MM.1S (cell line): ENCODE measurements at regions not wholly inside any gene's neighbourhood (a gene's known extent, or its start where the extent isn't known, plus 50 kb on each side); places are given as distances from the start of the nearest gene placed in this dataset.

Experiments used
- DNase-seq: peaks from one replicate; pipeline ENCODE4 v3.0.0-alpha.2; 2015
- H2AFZ ChIP-seq: fragments of 300-600 bp; sonication (generic); 2 replicates; pipeline ENCODE4 v1.6.0; 2016; ENCODE audit warnings: antibody characterized with exemption, low read length
- H3F3A ChIP-seq: fragments of 300-600 bp; sonication (generic); 2 replicates; pipeline ENCODE4 v1.6.1; 2016; ENCODE audit warnings: mild to moderate bottlenecking, antibody characterized with exemption, low read length, moderate library complexity, mixed read lengths; ENCODE audit not compliant: insufficient read depth
- H3K27ac ChIP-seq: fragments of 300-600 bp; sonication (generic); 2 replicates; pipeline ENCODE4 v1.5.1; 2016; ENCODE audit warnings: mild to moderate bottlenecking, low read length
- H3K27me3 ChIP-seq: fragments of 300-600 bp; sonication (generic); replicated peaks from 2 replicates; pipeline ENCODE4 v1.6.0; 2016; ENCODE audit warnings: low read length; ENCODE audit not compliant: insufficient read depth
- H3K36me3 ChIP-seq: fragments of 300-600 bp; sonication (generic); replicated peaks from 2 replicates; pipeline ENCODE4 v1.6.1; 2016; ENCODE audit warnings: mild to moderate bottlenecking, low read length, mixed read lengths; ENCODE audit not compliant: insufficient read depth
- H3K4me1 ChIP-seq: fragments of 300-600 bp; sonication (generic); 2 replicates; pipeline ENCODE4 v1.6.1; 2016; ENCODE audit warnings: low read length, mixed read lengths
- H3K4me2 ChIP-seq: fragments of 300-600 bp; sonication (generic); 2 replicates; pipeline ENCODE4 v1.6.0; 2016; ENCODE audit warnings: low read depth, low read length
- H3K4me3 ChIP-seq: fragments of 300-600 bp; sonication (generic); 2 replicates; pipeline ENCODE4 v1.5.1; 2016; ENCODE audit warnings: low read length, mixed read lengths
- H3K79me2 ChIP-seq: fragments of 300-600 bp; sonication (generic); 2 replicates; pipeline ENCODE4 v1.6.1; 2016; ENCODE audit warnings: mixed run types, low read length, mixed read lengths
- H3K9ac ChIP-seq: fragments of 300-600 bp; sonication (generic); 2 replicates; pipeline ENCODE4 v1.6.1; 2016; ENCODE audit warnings: low read length, mixed read lengths
- H3K9me2 ChIP-seq: fragments of 300-600 bp; sonication (generic); replicated peaks from 2 replicates; pipeline ENCODE4 v1.6.1; 2016; ENCODE audit warnings: mild to moderate bottlenecking, low read length, mixed read lengths; ENCODE audit not compliant: insufficient read depth
- H3K9me3 ChIP-seq: fragments of 300-600 bp; sonication (generic); replicated peaks from 2 replicates; pipeline ENCODE4 v1.6.1; 2016; ENCODE audit warnings: mild to moderate bottlenecking, low read length, mixed read lengths; ENCODE audit not compliant: insufficient read depth
- H4K20me1 ChIP-seq: fragments of 300-600 bp; sonication (generic); 2 replicates; pipeline ENCODE4 v1.6.1; 2016; ENCODE audit warnings: mild to moderate bottlenecking, low read length, moderate library complexity, mixed read lengths; ENCODE audit not compliant: insufficient read depth
- EZH2 ChIP-seq: fragments of 300-600 bp; sonication (generic); optimal IDR thresholded peaks from 2 replicates; pipeline ENCODE3; 2017; ENCODE audit warnings: low read depth, mild to moderate bottlenecking, antibody characterized with exemption, low read length, mixed read lengths
- EZH2phosphoT487 ChIP-seq: fragments of 300-600 bp; sonication (generic); IDR thresholded peaks from 2 replicates; pipeline ENCODE4 v1.6.1; 2018; ENCODE audit warnings: antibody characterized with exemption, low read length
- TF ChIP-seq, protein P1 (sequence below): fragments of 300-600 bp; sonication (generic); IDR thresholded peaks from 2 replicates; pipeline ENCODE4 v1.5.1; 2016; ENCODE audit warnings: antibody characterized with exemption, low read length, mixed read lengths

GRCh38 chr10:130739757-130740145 lies 571.8 kb downstream of the TCERG1L start:
- Histone ChIP-seq H3K9me2 (no peaks in the 10 kb centered on the region), H3K36me3 (no peaks in the 10 kb centered on the region), H3K4me2 (no peak overlapping the region), H3F3A (no peaks in the 10 kb centered on the region), H3K9me3 (no peaks in the 10 kb centered on the region), H3K79me2 (no peaks in the 10 kb centered on the region), H3K4me1 (no peaks in the 10 kb centered on the region), H3K27ac (no peak overlapping the region), H3K27me3 (no peaks in the 10 kb centered on the region), H4K20me1 (no peaks in the 10 kb centered on the region), H2AFZ (no peak overlapping the region), H3K9ac (no peak overlapping the region), H3K4me3 (no peak overlapping the region)
- TF ChIP-seq EZH2phosphoT487 (no peak), EZH2 (no peak)
- TF ChIP-seq, protein P1, sequence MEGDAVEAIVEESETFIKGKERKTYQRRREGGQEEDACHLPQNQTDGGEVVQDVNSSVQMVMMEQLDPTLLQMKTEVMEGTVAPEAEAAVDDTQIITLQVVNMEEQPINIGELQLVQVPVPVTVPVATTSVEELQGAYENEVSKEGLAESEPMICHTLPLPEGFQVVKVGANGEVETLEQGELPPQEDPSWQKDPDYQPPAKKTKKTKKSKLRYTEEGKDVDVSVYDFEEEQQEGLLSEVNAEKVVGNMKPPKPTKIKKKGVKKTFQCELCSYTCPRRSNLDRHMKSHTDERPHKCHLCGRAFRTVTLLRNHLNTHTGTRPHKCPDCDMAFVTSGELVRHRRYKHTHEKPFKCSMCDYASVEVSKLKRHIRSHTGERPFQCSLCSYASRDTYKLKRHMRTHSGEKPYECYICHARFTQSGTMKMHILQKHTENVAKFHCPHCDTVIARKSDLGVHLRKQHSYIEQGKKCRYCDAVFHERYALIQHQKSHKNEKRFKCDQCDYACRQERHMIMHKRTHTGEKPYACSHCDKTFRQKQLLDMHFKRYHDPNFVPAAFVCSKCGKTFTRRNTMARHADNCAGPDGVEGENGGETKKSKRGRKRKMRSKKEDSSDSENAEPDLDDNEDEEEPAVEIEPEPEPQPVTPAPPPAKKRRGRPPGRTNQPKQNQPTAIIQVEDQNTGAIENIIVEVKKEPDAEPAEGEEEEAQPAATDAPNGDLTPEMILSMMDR: no peak
- DNase-seq: no peak

DNA sequence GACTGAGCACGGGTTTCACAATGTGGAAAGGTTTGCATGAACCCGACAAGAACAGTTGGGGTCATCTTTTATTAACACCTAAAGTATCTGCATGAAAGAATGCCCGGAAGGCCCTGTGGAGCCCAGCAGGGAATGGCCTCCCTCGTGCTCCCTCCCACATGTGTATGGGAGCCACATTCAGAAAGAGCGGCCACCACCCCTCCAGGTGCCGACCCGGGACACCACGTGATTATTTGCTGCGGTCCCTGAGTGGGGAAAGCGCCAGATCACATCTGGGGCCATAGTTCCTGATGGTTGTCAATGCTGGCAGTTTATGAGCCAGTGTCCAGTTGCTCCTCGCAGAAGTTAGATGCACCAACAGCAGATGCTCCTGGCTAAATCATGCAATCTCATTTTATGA lies 571.4 kb downstream of the TCERG1L start:
- Histone ChIP-seq H3K27me3 (no peaks in the 10 kb centered on the region), H3K9me2 (no peaks in the 10 kb centered on the region), H3K36me3 (no peaks in the 10 kb centered on the region), H3K9me3 (no peaks in the 10 kb centered on the region), H3K79me2 (no peaks in the 10 kb centered on the region), H3K4me1 (no peaks in the 10 kb centered on the region), H3K27ac (no peak overlapping the region), H2AFZ (no peak overlapping the region), H4K20me1 (no peaks in the 10 kb centered on the region), H3K9ac (no peak overlapping the region), H3F3A (no peaks in the 10 kb centered on the region), H3K4me2 (no peak overlapping the region), H3K4me3 (no peak overlapping the region)
- TF ChIP-seq EZH2phosphoT487 (no peak), EZH2 (no peak)
- TF ChIP-seq, protein P1: no peak
- DNase-seq: no peak

GRCh38 chr10:130740915-130741750 lies 570.4 kb downstream of the TCERG1L start:
- Histone ChIP-seq H3K4me2 (no peak overlapping the region), H2AFZ (no peak overlapping the region), H4K20me1 (no peaks in the 10 kb centered on the region), H3K79me2 (no peaks in the 10 kb centered on the region), H3K36me3 (no peaks in the 10 kb centered on the region), H3K27me3 (no peaks in the 10 kb centered on the region), H3K9ac (no peak overlapping the region), H3K4me3 (no peak overlapping the region), H3K4me1 (no peaks in the 10 kb centered on the region), H3K9me3 (no peaks in the 10 kb centered on the region), H3F3A (no peaks in the 10 kb centered on the region), H3K9me2 (no peaks in the 10 kb centered on the region), H3K27ac (no peak overlapping the region)
- DNase-seq: no peak
- TF ChIP-seq EZH2phosphoT487 (no peak), EZH2 (no peak)
- TF ChIP-seq, protein P1: no peak
